DOHH2 (cell line): ENCODE measurements at regions not wholly inside any gene's neighbourhood (a gene's known extent, or its start where the extent isn't known, plus 50 kb on each side); places are given as distances from the start of the nearest gene placed in this dataset.

Experiments used
- H3F3A ChIP-seq: fragments of 200-600 bp; sonication (generic), shearing (Covaris generic); 2 replicates; pipeline ENCODE4 v1.6.0; 2016; ENCODE audit warnings: antibody characterized with exemption, mild to moderate bottlenecking; ENCODE audit not compliant: control insufficient read depth, insufficient read depth
- H3K27ac ChIP-seq: fragments of 200-600 bp; sonication (generic); 2 replicates; pipeline ENCODE4 v1.5.1; 2014; ENCODE audit warnings: low read depth, mild to moderate bottlenecking, low read length, moderate library complexity
- H3K27me3 ChIP-seq: fragments of 200-600 bp; sonication (generic); 2 replicates; pipeline ENCODE4 v1.6.1; 2014; ENCODE audit warnings: mild to moderate bottlenecking, low read length, mixed read lengths; ENCODE audit not compliant: control insufficient read depth
- H3K36me3 ChIP-seq: fragments of 200-600 bp; sonication (generic); 2 replicates; pipeline ENCODE4 v1.6.1; 2014; ENCODE audit warnings: mild to moderate bottlenecking, low read length, moderate library complexity, mixed read lengths; ENCODE audit not compliant: control insufficient read depth
- H3K4me1 ChIP-seq: fragments of 200-600 bp; sonication (generic); 2 replicates; pipeline ENCODE4 v1.6.1; 2014; ENCODE audit warnings: mild to moderate bottlenecking, low read length, mixed read lengths; ENCODE audit not compliant: control insufficient read depth
- H3K4me2 ChIP-seq: fragments of 200-600 bp; sonication (generic); 2 replicates; pipeline ENCODE4 v1.6.0; 2014; ENCODE audit warnings: mild to moderate bottlenecking, low read length, moderate library complexity
- H3K4me3 ChIP-seq: fragments of 200-600 bp; sonication (generic); 2 replicates; pipeline ENCODE4 v1.5.1; 2014; ENCODE audit warnings: mild to moderate bottlenecking, low read length, mixed read lengths
- H3K79me2 ChIP-seq: fragments of 200-600 bp; sonication (generic); 2 replicates; pipeline ENCODE4 v1.6.1; 2014; ENCODE audit warnings: mild to moderate bottlenecking, low read length, mixed read lengths; ENCODE audit not compliant: control insufficient read depth
- H3K9me2 ChIP-seq: fragments of 200-600 bp; sonication (generic); replicated peaks from 2 replicates; pipeline ENCODE4 v1.6.1; 2014; ENCODE audit warnings: mild to moderate bottlenecking, low read length, mixed read lengths; ENCODE audit not compliant: control insufficient read depth
- H3K9me3 ChIP-seq: fragments of 200-600 bp; sonication (generic); 2 replicates; pipeline ENCODE4 v1.6.1; 2014; ENCODE audit warnings: antibody characterized with exemption, low read length, mixed read lengths; ENCODE audit not compliant: control insufficient read depth, insufficient read depth
- H4K20me1 ChIP-seq: fragments of 200-600 bp; sonication (generic); 2 replicates; pipeline ENCODE4 v1.6.0; 2014; ENCODE audit warnings: low read depth, mild to moderate bottlenecking, antibody characterized with exemption, low read length, moderate library complexity; ENCODE audit not compliant: control insufficient read depth, insufficient read depth
- CTCF ChIP-seq: fragments of 200-600 bp; sonication (generic); IDR thresholded peaks from one replicate; pipeline ENCODE4 v1.5.1; 2014; ENCODE audit warnings: antibody characterized with exemption, mild to moderate bottlenecking, low read depth, low read length; ENCODE audit not compliant: poor library complexity, severe bottlenecking
- EZH2phosphoT487 ChIP-seq: fragments of 200-600 bp; sonication (generic); IDR thresholded peaks from 2 replicates; pipeline ENCODE4 v1.6.1; 2017; ENCODE audit warnings: borderline replicate concordance, mild to moderate bottlenecking, antibody characterized with exemption, low read length, moderate library complexity, mixed read lengths

DNA sequence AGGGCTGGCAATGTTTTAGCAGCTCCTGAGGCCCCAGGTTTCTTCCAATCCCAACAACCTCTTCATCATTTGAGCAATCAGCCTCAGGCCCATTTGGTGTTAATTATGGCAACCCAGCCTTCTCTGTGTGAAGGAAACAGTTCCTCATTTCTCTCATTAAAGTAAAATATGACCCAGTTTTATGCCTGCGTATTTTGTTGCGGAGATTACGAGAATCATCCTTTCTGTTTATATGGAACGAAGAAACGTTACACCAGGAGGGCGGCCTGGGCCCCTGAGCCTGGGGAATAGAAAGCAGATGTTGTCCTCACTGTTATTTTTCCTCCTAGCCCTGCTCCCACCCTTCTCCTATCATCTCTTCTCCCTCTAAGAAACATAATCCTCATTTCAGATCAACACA lies 332.2 kb upstream of the USP24 start:
- no peaks in the 10 kb centered on the region for H3K4me1 ChIP-seq
- H3K27me3 ChIP-seq: no peaks in the 10 kb centered on the region
- TF ChIP-seq EZH2phosphoT487 (no peak), CTCF (no peak)
- H3K9me3 ChIP-seq: no peaks in the 10 kb centered on the region
- no peaks in the 10 kb centered on the region for H3K79me2 ChIP-seq
- no peak overlapping the region for H3K4me2 ChIP-seq
- no peaks in the 10 kb centered on the region for H4K20me1 ChIP-seq
- H3F3A ChIP-seq: no peaks in the 10 kb centered on the region
- no peaks in the 10 kb centered on the region for H3K36me3 ChIP-seq
- H3K9me2 ChIP-seq: no peaks in the 10 kb centered on the region
- no peak overlapping the region for H3K27ac ChIP-seq
- H3K4me3 ChIP-seq: no peak overlapping the region

- H3K27ac ChIP-seq: no peak overlapping the region
- no peaks in the 10 kb centered on the region for H3K4me1 ChIP-seq
- TF ChIP-seq EZH2phosphoT487: no peak
- no peak for TF ChIP-seq CTCF
- no peaks in the 10 kb centered on the region for H3K79me2 ChIP-seq
- no peaks in the 10 kb centered on the region for H3F3A ChIP-seq
- H3K9me3 ChIP-seq: no peaks in the 10 kb centered on the region
- H3K9me2 ChIP-seq: no peaks in the 10 kb centered on the region
- no peak overlapping the region for H3K4me2 ChIP-seq
- no peaks in the 10 kb centered on the region for H3K27me3 ChIP-seq
- H3K4me3 ChIP-seq: no peak overlapping the region
- no peaks in the 10 kb centered on the region for H3K36me3 ChIP-seq
- no peaks in the 10 kb centered on the region for H4K20me1 ChIP-seq
Measured at GRCh38 chr1:55546553-55546952, 331.4 kb upstream of the USP24 start.

DNA sequence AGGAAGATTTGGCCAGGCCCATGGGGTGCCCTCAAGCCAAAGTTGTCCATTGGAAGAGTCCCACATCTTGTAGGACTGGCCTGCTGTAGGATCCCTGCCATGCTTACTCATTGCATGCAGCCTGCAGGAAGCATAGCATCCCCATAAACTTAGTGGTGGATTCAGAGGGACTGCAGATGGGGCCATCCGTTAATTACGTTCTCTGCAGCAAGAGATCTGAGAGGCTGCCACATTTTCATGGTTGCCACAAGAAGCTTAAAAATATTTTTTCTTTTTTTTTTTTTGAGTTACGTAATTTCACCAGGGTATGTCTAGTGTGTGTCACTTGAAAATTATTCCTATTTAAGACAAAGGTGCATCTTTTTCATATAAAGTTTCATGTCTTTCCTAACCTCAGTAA lies 329.7 kb upstream of the USP24 start:
- TF ChIP-seq CTCF: no peak
- no peak for TF ChIP-seq EZH2phosphoT487
- Histone ChIP-seq H3K27me3 (no peaks in the 10 kb centered on the region), H4K20me1 (no peaks in the 10 kb centered on the region), H3K27ac (no peak overlapping the region), H3F3A (no peaks in the 10 kb centered on the region), H3K4me3 (no peak overlapping the region), H3K36me3 (no peaks in the 10 kb centered on the region), H3K9me2 (no peaks in the 10 kb centered on the region), H3K9me3 (no peaks in the 10 kb centered on the region), H3K79me2 (no peaks in the 10 kb centered on the region), H3K4me2 (no peak overlapping the region), H3K4me1 (no peaks in the 10 kb centered on the region)
